NCI-H2227 treated with DMSO at 0.1 percent for 48 hours (cell line): ENCODE measurements at regions not wholly inside any gene's neighbourhood (a gene's known extent, or its start where the extent isn't known, plus 50 kb on each side); places are given as distances from the start of the nearest gene placed in this dataset.

Experiments used
- DNase-seq: peaks from one replicate; lab custom pipeline; 2025; lab: John Stamatoyannopoulos, UW

DNA sequence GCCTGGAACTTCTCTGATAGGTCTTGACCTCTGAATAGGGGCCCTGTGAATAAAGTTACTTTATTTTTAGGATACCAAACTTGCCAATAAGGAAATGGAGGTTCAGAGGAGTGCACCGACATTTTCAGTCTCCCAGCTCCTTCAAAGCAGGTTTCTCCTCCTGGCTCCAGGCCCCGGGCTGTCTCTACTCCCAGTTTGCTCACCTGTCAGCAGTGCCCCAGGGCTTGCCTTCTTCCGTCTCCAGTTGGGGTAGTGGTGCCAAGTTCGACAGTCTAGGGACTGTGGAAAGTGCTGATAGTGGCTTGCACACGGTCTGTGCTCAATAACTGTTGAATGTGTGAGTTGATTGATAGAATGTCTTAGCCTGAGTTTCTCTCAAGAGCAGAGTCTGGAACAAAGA lies 149.2 kb downstream of the ACTL8 start:
- no peak for DNase-seq

DNA sequence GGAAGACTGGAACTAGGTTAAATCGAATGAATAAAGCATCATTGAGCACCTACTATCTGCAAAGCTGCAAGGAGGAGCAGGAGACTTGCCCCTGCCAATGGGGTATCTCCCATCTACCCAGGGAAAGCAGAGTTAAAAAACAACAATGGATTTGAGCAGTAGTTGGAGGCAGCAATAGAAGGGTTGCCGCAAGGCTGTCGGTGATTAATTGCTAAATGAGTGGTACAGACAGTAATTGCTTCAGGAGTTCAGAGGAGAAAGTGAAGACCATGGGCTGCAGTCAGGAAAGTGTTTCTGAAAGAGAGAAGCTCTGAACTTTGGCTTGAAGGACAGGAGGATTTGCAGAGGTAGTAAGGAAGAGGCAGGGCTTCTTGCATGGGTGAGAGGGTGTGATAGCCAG lies 152.9 kb downstream of the ACTL8 start:
- no peak for DNase-seq

DNA sequence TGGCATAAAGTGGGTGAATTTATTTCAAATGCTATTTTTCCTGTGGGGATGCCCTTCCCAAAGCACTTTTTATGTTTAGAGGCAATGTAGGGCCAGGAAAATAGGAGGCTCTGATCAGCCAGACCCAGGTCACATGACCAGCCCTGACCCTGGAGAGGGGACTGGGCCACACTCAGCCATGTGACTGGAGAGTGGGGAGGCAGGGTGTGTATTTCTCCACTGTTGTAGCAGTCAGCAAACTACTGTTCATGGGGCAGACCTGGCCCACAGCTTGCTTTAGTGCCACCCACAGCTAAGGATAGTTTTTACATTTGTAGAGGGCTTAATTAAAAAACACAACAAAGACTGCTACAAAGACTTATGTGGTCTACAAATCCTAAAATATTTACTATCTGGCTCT lies 153.8 kb downstream of the ACTL8 start:
- DNase-seq = no peak

DNA sequence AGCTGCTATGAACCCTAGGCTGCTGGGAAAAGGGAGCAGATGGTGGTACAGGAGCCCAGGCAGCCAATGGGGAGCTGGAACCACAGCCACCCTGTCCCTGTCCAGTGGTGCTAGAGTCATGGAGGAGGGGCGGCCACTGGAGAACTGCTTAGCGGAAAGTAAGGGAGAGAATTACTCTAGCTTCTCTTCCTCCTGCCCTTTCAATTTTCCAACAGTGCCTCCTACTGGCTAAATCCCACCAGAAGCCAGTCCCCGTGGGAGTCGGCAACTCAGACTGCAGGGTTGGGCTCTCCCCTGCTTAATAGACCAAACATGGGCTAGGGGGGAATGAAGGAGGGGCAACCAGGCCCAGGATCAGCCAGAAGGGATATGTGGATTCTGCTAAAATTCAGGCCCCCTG lies 154.5 kb downstream of the ACTL8 start:
- no peak for DNase-seq

DNA sequence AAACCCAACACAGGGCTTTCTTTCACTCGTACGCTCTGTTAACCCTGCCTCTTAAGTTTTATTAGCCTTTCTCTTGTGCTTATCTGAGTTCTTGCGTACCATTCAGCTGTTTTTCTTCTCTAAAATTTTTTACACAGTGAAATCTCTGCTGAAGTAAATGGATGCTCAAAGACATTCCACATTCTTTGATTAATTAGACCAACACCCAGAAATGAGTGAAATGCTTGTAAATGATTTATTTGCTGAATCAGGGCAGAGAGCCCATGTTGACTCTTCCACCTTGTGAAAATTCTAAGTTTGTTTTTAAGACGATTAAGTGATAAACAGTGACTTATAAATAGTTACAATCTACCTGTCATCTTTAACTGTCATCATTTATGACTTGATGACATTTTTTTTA lies 156.7 kb downstream of the ACTL8 start:
- DNase-seq = no peak

DNA sequence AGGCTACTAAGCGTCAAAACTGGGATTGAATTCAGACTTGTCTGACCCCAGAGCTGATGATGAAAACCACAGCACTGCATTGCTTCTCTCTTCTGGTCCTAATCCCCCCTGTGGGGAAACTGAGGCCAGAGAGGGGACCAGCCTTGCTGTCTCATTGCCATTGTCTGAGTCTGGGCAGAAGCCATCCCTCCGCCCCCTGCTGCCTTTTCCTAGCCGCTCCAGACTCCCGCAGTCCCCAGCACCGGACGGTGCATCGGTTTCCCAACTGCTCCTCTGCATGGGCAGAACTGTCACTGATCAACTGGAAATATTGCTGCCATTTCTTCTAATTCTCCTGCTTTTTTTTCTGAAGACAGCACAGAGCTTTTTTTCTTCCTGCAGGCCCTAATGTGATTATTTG lies 157.4 kb downstream of the ACTL8 start:
- no peak for DNase-seq

DNA sequence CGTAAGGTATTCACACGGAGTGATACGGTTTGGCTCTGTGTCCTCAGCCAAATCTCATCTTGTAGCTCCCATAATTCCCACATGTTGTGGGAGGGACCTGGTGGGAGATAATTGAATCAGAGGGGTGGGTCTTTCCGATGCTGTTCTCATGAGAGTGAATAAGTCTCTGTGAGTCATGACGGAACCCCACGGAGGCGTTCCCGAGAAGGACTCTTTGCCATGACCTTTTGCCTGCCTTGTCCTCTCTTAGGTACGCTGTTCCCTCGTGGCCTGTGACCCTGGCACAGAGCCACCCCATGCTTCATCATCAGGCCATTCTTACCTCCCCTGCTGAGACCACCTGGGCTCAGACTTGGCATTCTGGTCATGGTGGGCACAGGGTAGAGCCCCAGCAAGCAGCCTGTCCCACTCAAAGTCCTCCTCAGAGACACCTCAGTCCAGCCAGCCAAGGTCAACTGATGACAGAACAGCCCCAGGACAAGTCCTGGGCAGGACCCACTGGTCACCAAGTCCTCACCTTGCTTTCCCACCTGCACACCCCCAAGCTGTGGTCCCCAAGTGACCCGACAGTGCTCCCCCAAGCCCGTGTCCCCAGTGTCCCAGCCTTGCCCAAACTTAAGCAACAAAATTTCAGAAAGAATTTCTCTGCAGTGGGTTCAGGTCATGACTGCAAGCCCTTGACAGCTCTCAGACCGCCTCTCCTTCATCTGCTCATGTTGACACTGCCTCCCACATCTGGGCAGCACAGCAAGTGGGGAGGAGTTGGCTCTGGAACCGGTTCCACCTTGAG lies 158.4 kb downstream of the ACTL8 start:
- no peak for DNase-seq

DNA sequence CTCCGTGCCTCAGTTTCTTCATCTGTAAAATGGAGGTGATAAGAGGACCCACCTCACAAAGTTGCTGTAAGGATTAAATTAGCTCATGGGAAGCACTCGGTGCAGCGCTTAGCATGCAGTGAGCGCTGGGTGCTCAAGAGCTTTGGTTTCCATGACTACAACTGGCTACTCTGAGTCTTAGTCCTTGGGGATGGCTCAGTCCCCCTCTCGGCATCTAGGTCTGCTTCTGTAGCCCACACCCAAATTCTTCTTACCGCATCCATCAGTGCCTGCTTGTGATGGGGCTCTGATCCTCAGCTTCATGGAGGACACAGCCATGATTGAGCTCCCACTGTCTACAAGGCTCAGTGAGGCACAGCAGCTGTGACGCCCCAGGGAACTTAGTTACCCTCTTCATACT lies 159.0 kb downstream of the ACTL8 start:
- DNase-seq = no peak

DNA sequence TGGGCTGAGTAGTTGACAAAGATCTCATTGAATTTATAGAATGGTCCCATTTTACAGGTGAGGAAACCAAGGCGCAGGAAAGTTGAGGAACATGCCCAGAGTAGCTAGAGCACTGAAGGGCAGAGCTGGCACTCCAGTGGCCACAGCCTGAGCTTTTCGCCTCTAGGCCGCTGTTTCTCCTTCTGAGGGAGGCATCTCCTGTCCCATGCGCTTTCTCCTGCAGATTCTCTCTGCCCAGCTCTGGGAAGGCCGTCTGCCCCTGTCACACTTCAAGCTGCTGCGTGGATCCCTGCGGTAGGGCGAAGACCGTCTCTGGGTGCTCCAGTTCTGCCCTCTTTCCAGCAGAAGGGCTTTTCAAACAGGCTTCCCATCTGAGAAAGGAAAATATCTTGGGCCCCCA lies 159.9 kb downstream of the ACTL8 start:
- no peak for DNase-seq

DNA sequence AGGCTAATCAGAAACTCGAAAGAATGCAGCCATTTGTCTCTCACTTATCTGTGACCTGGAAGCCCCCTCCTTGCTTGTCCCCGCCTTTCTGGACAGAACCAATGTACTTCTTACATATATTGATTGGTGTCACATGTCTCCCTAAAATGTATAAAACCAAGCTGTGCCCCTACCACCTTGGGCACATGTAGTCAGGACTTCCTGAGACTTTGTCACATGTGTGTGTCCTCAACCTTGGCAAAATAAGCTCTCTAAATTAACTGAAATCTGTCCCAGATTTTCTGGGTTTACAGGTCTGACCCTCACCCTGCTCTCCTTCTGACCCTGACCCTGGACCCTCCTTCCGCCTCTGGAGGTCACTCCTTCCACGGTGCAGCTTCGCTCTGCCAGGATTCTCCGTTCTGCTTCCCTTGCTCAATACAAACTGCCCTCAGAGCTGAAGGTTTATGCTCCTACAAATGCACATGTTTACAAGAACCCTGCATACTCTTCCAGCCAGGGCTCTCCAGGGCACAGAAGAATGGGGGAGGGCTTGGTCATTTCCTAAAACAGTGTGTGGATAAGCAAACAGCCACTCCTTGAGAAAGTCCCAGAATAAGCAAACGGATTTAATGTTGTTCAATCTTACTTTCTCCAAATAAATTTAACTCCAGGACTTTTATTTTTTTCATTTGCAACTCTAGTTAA lies 160.5 kb downstream of the ACTL8 start:
- DNase-seq = no peak

DNA sequence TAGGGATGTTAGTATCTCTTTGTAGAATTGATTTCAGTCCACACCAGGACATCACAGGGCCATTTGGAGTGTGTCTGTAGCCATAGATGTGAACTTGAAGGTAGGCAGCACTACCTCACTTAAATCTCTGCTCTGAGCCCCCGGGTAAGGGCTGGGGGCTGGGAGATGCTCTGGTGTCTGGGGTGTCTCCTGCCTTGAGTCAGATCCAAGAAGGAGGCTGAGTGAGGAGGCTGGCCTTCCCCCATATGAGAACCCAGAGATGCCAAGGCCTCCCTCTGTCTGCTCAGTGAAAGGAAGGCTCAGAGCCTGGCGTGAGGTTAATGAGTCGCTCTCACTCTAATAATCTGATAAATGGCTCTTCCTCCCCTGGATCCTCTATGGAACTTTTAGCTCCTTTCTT lies 161.6 kb downstream of the ACTL8 start:
- no peak for DNase-seq

DNA sequence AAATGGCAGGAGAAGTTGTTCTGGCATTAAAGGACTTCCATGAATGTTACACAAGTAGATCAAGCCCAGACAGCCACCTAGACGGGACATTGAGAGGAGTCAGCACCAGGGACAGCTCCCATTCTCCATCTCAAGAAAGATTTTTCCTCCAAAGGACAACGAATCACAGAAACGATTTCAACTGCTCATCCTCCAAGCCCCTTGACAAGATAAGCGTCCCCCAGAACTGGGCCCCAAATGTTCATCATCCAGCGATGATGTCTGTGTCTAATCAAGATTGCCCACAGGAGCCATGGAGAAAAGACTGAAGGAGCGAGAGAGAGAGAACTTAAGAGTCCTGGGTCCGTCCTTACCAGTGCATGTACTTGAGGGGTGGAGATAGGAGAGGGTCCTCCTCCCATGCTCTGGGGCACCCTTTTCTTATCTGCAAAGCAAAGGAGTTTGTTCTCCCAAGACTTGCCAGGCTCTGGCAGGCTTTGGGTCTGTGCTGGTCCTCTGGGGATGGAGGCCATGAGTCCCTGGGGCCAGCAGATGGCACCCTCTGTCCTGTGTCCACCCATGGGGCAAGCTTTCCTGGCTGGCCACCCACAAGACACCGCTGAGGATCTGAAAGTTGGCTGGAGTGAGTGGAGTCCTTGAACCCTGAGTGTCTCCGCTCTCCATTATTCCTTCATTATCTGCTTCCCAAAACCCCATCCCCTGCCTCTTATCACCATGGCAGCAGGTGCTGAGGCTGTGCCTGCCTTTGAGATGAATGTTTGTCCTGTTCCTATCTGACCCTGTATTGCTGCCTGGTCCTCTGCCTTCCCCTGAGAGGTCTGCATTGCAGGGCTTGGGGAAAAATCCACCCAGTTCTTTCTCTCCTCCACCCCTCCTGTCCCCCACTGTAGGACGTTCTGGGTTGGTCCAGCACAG lies 164.6 kb downstream of the ACTL8 start:
- DNase-seq = peak; percentile 9

DNA sequence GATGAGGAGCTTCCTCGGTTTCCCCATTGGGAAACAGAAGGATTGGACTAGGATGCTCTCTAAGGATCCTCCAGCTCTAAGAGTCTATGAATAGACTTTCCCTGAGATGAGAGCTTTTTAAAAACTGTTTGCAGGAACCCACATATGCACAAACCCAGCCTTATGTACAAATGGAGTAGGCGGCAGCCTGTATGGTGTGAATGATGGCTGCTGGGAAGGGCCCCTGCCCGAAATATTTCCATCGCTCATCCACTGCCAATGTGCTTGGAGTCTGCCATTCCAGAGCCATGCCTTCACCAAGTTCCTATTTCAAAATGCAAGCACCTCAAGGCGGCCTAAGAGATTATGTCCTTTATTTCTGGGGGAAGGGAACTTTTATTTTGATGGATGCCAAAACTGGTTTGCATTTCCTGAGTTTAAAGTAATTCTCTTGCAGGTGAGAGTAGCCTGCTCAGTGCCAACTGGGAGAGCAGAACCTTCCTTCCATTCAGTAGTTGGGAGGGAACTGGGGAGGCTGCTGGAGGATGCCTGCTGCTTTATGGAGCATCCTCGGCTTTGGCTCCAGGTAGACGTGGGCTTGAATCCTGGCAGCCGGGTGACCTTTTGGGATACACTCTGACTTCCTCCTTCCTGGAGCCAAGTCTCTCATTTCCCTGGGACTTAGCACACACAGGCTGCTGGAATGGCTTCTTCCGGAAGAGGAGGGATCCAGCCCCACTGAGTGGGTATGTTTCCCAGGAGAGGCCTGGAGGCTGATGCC lies 165.9 kb downstream of the ACTL8 start:
- no peak for DNase-seq

DNA sequence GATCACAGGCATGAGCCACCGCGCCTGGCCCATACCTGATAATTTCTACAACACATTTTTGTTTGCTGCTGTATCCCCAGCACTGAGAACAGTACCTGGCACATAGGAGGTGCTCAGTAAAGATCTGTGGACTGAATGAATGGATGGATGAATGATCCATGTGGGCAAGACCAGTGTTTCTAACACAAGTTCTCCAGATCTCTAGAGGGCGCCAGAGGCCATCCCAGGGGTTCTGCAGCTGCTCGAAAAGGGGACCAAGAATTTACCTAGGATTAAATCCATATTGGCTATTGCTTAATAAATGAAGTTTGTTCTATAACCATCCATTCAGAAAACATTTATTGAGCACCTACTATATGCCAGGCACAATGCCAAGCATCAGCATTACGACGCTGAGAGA lies 167.7 kb downstream of the ACTL8 start:
- peak; percentile 30 for DNase-seq

DNA sequence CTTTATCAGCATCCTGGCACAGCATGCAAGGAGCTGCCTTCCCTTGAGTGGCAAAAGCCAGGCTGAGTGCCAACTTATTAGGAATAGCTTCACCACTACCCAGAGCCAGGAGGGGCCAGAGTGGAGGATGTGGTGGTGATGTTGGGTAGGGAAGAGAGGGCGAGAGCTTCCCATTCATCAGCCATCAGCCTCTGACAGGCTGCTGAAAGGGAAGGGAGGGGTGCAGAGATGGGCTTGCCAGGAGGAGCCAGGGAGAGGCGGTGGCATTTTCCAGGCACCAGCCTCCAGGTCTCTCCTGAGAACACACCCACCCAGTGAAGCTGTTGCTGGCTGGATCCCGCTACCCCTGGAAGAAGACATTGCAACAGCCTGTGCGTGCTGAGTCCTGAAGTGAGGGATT lies 168.5 kb downstream of the ACTL8 start:
- no peak for DNase-seq

DNA sequence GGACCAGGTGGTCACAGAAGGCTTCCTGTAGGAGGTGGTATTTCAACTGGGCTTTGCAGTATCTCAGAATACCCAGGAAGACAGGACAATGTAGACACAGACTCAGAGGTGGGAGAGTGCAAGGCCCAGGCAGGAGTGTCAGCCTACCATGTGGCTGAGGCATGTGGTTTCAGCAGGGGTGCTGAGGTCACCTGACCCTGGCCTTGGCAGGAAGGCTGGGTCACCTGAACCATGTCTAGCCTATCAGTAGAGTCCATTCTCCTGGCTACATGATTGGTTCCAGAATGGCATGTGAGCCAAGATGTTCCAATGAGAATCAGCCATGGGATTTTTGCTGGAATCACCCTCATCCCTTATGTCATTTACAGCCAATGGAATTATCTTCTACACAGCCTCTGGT lies 169.4 kb downstream of the ACTL8 start:
- DNase-seq = no peak

DNA sequence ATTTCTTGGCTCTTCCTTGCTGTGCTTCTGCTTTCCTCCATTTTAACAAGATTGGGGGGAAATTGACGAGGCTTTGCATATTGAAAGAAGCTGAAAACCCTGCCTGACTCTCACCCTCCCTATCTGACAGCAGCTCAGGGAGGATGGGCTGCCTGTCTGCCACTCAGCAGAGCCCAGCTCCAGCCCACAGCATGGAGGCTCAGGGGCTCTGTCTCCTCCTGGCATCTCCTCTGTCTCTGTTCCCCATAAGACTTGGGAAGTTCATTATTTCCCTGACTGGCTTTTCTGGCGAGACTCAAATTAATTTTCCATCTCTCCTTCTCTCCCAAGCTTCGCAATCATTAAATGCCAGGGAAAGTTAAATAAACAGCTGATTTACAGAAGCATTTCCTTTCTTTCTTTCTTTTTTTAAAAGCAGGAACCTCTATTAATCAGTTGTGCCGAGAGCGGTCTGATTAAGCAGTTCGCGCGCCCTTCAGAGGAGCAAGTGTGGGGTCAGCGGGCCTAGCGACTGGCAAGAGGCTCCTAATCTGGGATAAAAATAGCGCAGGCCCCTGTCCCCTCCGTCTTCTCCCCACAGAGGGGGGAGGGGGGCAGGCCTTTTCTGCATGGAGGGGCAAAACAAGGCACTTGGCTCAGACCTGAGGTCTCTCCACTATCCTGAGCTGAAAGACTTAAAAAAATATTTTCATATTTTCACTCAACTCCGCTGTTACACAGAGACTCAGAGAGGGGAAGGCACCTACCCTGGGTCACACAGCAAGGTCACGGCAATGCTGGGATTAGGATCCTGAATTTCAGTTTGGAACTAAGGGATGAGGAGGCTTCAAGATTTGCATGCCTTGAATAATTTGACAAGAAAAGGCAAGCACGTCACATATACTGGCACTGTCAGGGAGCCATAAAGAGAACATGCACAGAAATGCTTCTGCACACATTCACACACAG lies 170.4 kb downstream of the ACTL8 start:
- peak; percentile 11 for DNase-seq

DNA sequence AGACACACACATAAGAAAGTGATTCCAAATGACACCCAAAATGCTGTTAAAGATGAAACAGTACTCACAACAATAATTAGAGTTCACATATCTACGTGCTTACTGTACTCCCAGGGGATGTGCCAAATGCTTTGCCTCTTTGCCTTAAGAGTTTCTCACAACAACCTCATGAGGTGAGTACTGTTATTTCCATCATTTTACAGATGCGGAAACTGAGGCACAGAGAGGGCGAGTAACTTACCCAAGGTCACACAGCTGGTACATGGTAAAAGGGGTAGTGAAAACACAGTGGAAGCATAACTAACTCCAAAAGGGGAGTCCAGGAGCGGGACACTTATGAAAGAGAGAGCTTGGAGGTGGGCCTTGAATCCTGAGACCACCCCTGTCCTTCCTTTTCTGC lies 171.8 kb downstream of the ACTL8 start:
- DNase-seq = no peak

DNA sequence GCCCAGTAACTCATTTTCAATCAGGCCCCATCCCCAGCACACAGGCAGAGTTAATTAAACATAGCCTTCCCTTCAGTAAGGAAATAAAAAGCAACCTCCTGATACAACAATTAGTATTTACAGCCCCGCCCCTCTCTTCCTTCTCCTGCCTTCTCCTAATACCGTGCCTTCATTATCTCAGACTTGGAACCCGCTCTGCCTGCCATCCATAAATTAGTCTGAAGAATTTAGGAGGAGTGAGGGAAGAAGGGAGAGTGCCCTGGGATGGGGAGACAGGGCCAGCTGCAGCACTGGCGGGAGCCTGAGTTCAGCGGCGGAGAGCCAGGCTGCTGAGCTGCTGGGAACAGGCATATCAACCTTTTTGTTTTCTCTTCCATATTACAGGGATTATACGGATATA lies 172.8 kb downstream of the ACTL8 start:
- DNase-seq = no peak

DNA sequence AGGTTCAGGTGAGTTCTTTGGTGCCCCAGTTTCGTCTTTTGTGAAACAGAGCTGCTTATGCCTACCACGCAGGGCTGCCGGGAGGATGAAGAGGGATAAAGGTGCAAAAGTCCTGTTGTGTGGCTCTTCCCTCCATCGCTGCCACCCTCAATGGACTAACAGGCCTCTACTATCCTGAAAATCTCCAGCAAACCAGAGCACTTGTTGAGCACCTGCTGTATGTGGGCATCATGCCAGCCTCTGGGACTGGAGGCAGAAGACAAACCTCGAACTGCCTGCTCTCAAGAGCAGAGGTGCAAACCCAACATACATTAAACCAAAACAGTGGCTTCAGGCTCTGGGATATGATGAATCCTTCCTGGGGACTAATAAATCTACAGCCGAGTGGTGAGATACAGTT lies 174.1 kb downstream of the ACTL8 start:
- DNase-seq = no peak

DNA sequence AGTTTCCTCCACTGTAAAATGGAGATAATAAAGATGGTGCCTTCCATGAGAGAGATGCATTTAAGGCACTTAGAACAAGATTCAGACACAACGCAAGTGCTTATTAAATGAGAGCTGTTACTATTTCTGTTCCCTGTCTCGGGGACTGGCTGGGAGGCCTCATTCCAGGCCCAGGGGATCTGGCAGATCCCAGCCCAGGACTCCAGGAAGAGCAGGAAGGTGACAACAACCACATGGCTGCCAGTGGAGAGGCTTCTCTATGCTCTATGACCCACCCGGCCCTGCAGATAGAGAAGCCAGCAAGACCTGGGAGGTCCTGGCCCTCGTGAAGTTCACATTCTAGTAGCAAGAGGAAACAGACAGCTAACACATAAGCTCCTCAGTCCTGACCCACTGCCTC lies 175.5 kb downstream of the ACTL8 start:
- DNase-seq = peak; percentile 8
